Neural cell (in vitro differentiated cells): ENCODE measurements at regions not wholly inside any gene's neighbourhood (a gene's known extent, or its start where the extent isn't known, plus 50 kb on each side); places are given as distances from the start of the nearest gene placed in this dataset.

ENCODE experiments used
- CTCF ChIP-seq: fragments of 450-650 bp; IDR thresholded peaks from 2 replicates; pipeline ENCODE4 v1.5.1; 2014; ENCODE audit warnings: antibody characterized with exemption, mild to moderate bottlenecking, moderate library complexity; ENCODE audit not compliant: poor library complexity, severe bottlenecking
- MXI1 ChIP-seq: fragments of 450-650 bp; conservative IDR thresholded peaks from 2 replicates; pipeline ENCODE4 v1.6.1; 2014; ENCODE audit warnings: antibody characterized with exemption, mild to moderate bottlenecking; ENCODE audit not compliant: poor library complexity, severe bottlenecking
- RAD21 ChIP-seq: fragments of 450-650 bp; conservative IDR thresholded peaks from 2 replicates; pipeline ENCODE4 v1.6.1; 2014; ENCODE audit warnings: antibody characterized with exemption, mild to moderate bottlenecking, moderate library complexity
- REST ChIP-seq: IDR thresholded peaks from 2 replicates; pipeline ENCODE4 v1.6.1; 2012; ENCODE audit warnings: borderline replicate concordance
- TAF1 ChIP-seq: IDR thresholded peaks from 2 replicates; pipeline ENCODE4 v1.6.1; 2012; ENCODE audit warnings: low read depth

GRCh38 chr22:42196454-42196853 is 65.8 kb upstream of the CYP2D6 start:
- TF ChIP-seq CTCF (no peak), MXI1 (no peak), TAF1 (no peak), REST (no peak), RAD21 (no peak)
